K562 (cell line): ENCODE measurements at regions not wholly inside any gene's neighbourhood (a gene's known extent, or its start where the extent isn't known, plus 50 kb on each side); places are given as distances from the start of the nearest gene placed in this dataset.

Experiments
- ATAC-seq: fragments of 200-7000 bp; cut with Tn5 transposase; 3 replicates; pipeline ENCODE4 v1.9.1; 2020; ENCODE audit warnings: moderate library complexity
- BruUV-seq: library from RNA; stranded (reverse); fragments of 400-500 nt; replicated peaks from 2 replicates; lab custom pipeline; 2021; lab: Mats Ljungman, UMichigan
- CTCF ChIA-PET: fragments of 300-600 bp; formaldehyde crosslinking; extraction: SDS; loops from one replicate; lab custom pipeline; 2021; ENCODE audit warnings: low intra/inter-chr PET ratio; lab: Yijun Ruan, JAX
- POLR2A ChIA-PET: fragments of 300-600, 350-650 bp; sonication (Branson Sonifier 250); formaldehyde crosslinking; extraction: SDS; loops from one replicate; lab custom pipeline; 2021; ENCODE audit warnings: antibody characterized with exemption, inconsistent platforms; lab: Yijun Ruan, JAX
- DNase-seq, 4 experiments: peaks; one replicate each; pipeline versions ENCODE4 v3.0.0 to v3.0.0-alpha.2; 2011 to 2018; ENCODE audit warnings: low spot score in 3 of 4, mixed read lengths in 3 of 4; ENCODE audit errors: extremely low read depth in 1 of 4
- FAIRE-seq: peaks from 2 replicates; lab custom pipeline; 2011; peaks lifted over from hg19 to GRCh38; lab: Jason Lieb, UNC
- H2AFZ ChIP-seq: 2 replicates; pipeline ENCODE4 v1.6.0; 2011; ENCODE audit warnings: low read depth, low read length, control low read depth, inconsistent platforms
- H3K27ac ChIP-seq: fragments of 200-600 bp; 3 replicates; pipeline ENCODE4 v1.8.0; 2011; ENCODE audit warnings: low read depth, mild to moderate bottlenecking, control low read depth, inconsistent platforms, low read length, moderate library complexity, mixed read lengths; ENCODE audit errors: extremely low read depth
- H3K27me3 ChIP-seq, 2 experiments: fragments of 300-600 bp in 1 of 2; 2 replicates in 1 of 2; 3 replicates in 1 of 2; pipeline versions ENCODE4 v1.6.0 to v1.8.0; 2011; ENCODE audit warnings: inconsistent platforms in 2 of 2, low read length in 2 of 2, mild to moderate bottlenecking in 1 of 2, mixed read lengths in 1 of 2, moderate library complexity in 1 of 2; ENCODE audit not compliant: control insufficient read depth in 2 of 2, insufficient read depth in 2 of 2
- H3K36me3 ChIP-seq: fragments of 300-600 bp; 3 replicates; pipeline ENCODE4 v1.8.0; 2011; ENCODE audit warnings: mild to moderate bottlenecking, low read length, inconsistent platforms; ENCODE audit not compliant: control insufficient read depth, insufficient read depth
- H3K4me1 ChIP-seq, 2 experiments: fragments of 200-600 bp in 1 of 2; replicated peaks in 1 of 2; 2 replicates in 1 of 2; 3 replicates in 1 of 2; pipeline versions ENCODE4 v1.5.1 to v1.8.0; 2011; ENCODE audit warnings: inconsistent platforms in 2 of 2, low read length in 2 of 2, mild to moderate bottlenecking in 1 of 2, mixed read lengths in 1 of 2, moderate library complexity in 1 of 2; ENCODE audit not compliant: control insufficient read depth in 2 of 2, insufficient read depth in 2 of 2
- H3K4me2 ChIP-seq: 2 replicates; pipeline ENCODE4 v1.6.1; 2011; ENCODE audit warnings: low read length, control low read depth, inconsistent platforms, mixed read lengths; ENCODE audit not compliant: insufficient read depth
- H3K4me3 ChIP-seq: fragments of 200-600 bp; sonication (generic), shearing (Covaris generic); 2 replicates; pipeline ENCODE4 v1.5.1; 2016; ENCODE audit warnings: control low read depth, inconsistent platforms
- H3K79me2 ChIP-seq: fragments of 200-600 bp; 3 replicates; pipeline ENCODE4 v1.8.0; 2011; ENCODE audit warnings: low read length, inconsistent platforms; ENCODE audit not compliant: control insufficient read depth, insufficient read depth
- H3K9ac ChIP-seq, 2 experiments: 2 replicates each; pipeline versions ENCODE4 v1.6.0 to v1.6.1; 2011; ENCODE audit warnings: low read depth in 2 of 2, low read length in 2 of 2, control low read depth in 1 of 2, inconsistent platforms in 1 of 2, mild to moderate bottlenecking in 1 of 2, mixed read lengths in 1 of 2; ENCODE audit not compliant: insufficient read depth in 1 of 2
- H3K9me1 ChIP-seq: one replicate; pipeline ENCODE4 v1.6.0; 2011; ENCODE audit warnings: inconsistent platforms, mild to moderate bottlenecking, low read length, moderate library complexity; ENCODE audit not compliant: control insufficient read depth, insufficient read depth
- H3K9me3 ChIP-seq: replicated peaks from 2 replicates; pipeline ENCODE4 v1.5.1; 2011; ENCODE audit warnings: low read depth, low read length, inconsistent platforms; ENCODE audit not compliant: control insufficient read depth, insufficient read depth
- H4K20me1 ChIP-seq: replicated peaks from 2 replicates; pipeline ENCODE4 v1.6.1; 2011; ENCODE audit warnings: low read length, inconsistent platforms, mixed read lengths; ENCODE audit not compliant: control insufficient read depth, insufficient read depth
- DMBX1 ChIP-seq: fragments of 250-450 bp; sonication (Bioruptor Pico); IDR thresholded peaks from 2 replicates; pipeline ENCODE4 v1.8.0; 2022; ENCODE audit warnings: inconsistent platforms, mild to moderate bottlenecking, moderate library complexity, borderline replicate concordance
- GTF2E2 ChIP-seq: fragments of 200-800 bp; sonication (Bioruptor generic); IDR thresholded peaks from 2 replicates; pipeline ENCODE4 v1.6.1; 2016; ENCODE audit warnings: missing genetic modification characterization, missing compliant biosample characterization
- HNRNPLL ChIP-seq: fragments of 200-400 bp; formaldehyde crosslinking; IDR thresholded peaks from 2 replicates; pipeline ENCODE4 v1.6.1; 2017; ENCODE audit warnings: low read length, low read depth, mild to moderate bottlenecking; ENCODE audit not compliant: poor library complexity, severe bottlenecking
- IRF2 ChIP-seq: sonication (generic); formaldehyde crosslinking; IDR thresholded peaks from 2 replicates; pipeline ENCODE4 v1.8.1; 2022; ENCODE audit warnings: mild to moderate bottlenecking, missing genetic modification reagents
- ZNF121 ChIP-seq: sonication (generic); formaldehyde crosslinking; conservative IDR thresholded peaks from 2 replicates; pipeline ENCODE4 v1.8.0; 2022; ENCODE audit warnings: missing genetic modification reagents
- WGBS: fragments of 100-300 bp; shearing (Covaris generic); methylation state at CpG from one replicate; pipeline ENCODE4 v1.1.6; 2016; ENCODE audit warnings: low coverage, mixed read lengths; ENCODE audit not compliant: insufficient coverage; ENCODE audit errors: missing lambda C conversion rate; 5-methylcytosine and 5-hydroxymethylcytosine counted together
- in situ Hi-C: fragments of 300-500 bp; cut with MboI; formaldehyde crosslinking; loops from 4 replicates; pipeline ENCODE4 v1.15.0; 2018; ENCODE audit warnings: inconsistent platforms, mixed read lengths
- intact Hi-C: fragments of 100-400 bp; cut with micrococcal nuclease; formaldehyde crosslinking; loops from 2 replicates; pipeline ENCODE4 v1.14.2; 2022
- TF ChIP-seq, protein P1 (sequence below): fragments of 450-650 bp; IDR thresholded peaks from one replicate; pipeline ENCODE4 v1.6.1; 2018; ENCODE audit warnings: mild to moderate bottlenecking, moderate library complexity; ENCODE audit not compliant: partially characterized antibody
- TF ChIP-seq, protein P2 (sequence below): fragments of 250-450 bp; sonication (Bioruptor Pico); IDR thresholded peaks from 2 replicates; pipeline ENCODE4 v1.9.0; 2021; ENCODE audit warnings: mild to moderate bottlenecking, inconsistent platforms
- TF ChIP-seq, protein P3 (sequence below): fragments of 250-450 bp; sonication (Bioruptor Pico); IDR thresholded peaks from 2 replicates; pipeline ENCODE4 v1.4.0; 2020; ENCODE audit warnings: mild to moderate bottlenecking, moderate library complexity

DNA sequence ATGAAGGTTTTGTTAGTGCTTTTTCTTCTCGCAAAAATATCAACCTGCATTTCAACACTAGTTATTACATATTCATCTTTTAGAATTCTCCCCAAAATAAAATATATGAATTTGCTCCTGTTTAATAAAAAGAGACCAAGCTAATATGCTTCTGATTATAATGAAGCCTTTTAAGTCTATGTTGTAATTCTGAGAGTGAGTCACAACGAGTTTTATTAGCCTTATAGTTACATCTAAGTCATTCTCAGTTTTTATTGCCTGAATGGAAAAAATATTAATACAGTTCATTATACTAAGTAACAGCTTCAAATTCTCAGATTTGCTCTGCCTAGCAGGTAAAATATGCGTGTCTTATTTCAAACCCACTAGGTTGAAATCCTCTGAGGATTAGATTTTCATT lies 152.4 kb upstream of the CELF2 start (continued):
- TF ChIP-seq DMBX1 (CRISPR knock-in tag): no peak
- TF ChIP-seq, protein P1, sequence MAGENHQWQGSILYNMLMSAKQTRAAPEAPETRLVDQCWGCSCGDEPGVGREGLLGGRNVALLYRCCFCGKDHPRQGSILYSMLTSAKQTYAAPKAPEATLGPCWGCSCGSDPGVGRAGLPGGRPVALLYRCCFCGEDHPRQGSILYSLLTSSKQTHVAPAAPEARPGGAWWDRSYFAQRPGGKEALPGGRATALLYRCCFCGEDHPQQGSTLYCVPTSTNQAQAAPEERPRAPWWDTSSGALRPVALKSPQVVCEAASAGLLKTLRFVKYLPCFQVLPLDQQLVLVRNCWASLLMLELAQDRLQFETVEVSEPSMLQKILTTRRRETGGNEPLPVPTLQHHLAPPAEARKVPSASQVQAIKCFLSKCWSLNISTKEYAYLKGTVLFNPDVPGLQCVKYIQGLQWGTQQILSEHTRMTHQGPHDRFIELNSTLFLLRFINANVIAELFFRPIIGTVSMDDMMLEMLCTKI: no peak

DNA sequence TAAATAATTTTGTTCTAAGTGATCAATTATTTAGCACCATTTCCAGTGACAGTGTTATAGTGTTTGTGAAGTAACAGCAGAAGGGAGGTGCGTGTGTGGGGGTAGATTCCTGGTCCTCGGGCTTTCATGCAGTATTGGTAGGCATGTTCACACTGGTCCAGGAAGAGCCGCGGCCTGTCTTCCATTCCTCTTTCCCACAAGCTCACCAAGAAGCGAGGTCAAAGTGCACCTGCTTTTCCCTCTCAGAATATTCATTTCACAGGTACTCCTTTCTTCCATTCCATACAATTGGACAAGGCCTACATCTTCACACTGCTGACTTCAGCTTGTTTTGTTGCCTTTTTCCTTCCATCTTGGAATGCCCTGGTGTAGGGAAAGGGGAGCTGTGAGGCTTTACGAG lies 151.8 kb upstream of the CELF2 start:
- intact Hi-C loops (no loop called here), in situ Hi-C loops (no loop called here)
- ATAC-seq (no peak), FAIRE-seq (no peak), DNase-seq (no peak)
- no peak overlapping the region for H3K4me2 ChIP-seq
- no peak overlapping the region for H3K4me3 ChIP-seq
- no peaks in the 10 kb centered on the region for H3K9me1 ChIP-seq
- TF ChIP-seq, protein P2, sequence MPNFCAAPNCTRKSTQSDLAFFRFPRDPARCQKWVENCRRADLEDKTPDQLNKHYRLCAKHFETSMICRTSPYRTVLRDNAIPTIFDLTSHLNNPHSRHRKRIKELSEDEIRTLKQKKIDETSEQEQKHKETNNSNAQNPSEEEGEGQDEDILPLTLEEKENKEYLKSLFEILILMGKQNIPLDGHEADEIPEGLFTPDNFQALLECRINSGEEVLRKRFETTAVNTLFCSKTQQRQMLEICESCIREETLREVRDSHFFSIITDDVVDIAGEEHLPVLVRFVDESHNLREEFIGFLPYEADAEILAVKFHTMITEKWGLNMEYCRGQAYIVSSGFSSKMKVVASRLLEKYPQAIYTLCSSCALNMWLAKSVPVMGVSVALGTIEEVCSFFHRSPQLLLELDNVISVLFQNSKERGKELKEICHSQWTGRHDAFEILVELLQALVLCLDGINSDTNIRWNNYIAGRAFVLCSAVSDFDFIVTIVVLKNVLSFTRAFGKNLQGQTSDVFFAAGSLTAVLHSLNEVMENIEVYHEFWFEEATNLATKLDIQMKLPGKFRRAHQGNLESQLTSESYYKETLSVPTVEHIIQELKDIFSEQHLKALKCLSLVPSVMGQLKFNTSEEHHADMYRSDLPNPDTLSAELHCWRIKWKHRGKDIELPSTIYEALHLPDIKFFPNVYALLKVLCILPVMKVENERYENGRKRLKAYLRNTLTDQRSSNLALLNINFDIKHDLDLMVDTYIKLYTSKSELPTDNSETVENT (CRISPR knock-in tag): no peak
- TF ChIP-seq IRF2 (no peak), ZNF121 (no peak), GTF2E2 (tag) (no peak), HNRNPLL (no peak)
- TF ChIP-seq, protein P3, sequence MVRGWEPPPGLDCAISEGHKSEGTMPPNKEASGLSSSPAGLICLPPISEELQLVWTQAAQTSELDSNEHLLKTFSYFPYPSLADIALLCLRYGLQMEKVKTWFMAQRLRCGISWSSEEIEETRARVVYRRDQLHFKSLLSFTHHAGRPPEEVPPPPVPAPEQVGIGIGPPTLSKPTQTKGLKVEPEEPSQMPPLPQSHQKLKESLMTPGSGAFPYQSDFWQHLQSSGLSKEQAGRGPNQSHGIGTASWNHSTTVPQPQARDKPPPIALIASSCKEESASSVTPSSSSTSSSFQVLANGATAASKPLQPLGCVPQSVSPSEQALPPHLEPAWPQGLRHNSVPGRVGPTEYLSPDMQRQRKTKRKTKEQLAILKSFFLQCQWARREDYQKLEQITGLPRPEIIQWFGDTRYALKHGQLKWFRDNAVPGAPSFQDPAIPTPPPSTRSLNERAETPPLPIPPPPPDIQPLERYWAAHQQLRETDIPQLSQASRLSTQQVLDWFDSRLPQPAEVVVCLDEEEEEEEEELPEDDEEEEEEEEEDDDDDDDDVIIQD (CRISPR knock-in tag): no peak
- H3K9me3 ChIP-seq: no peaks in the 10 kb centered on the region; the same call in 1 of the 2 replicates
- H3K27ac ChIP-seq: no peak overlapping the region
- H3K36me3 ChIP-seq: no peaks in the 10 kb centered on the region
- no TSS peak for BruUV-seq
- no peak overlapping the region for H2AFZ ChIP-seq
- no peak overlapping the region for H3K9ac ChIP-seq
- ChIA-PET CTCF (no interaction called here), POLR2A (no interaction called here)
- no peaks in the 10 kb centered on the region for H4K20me1 ChIP-seq
- WGBS: 0% methylated on average over 6 of the region's 6 CpGs
- H3K79me2 ChIP-seq: no peaks in the 10 kb centered on the region
- H3K4me1 ChIP-seq: no peaks in the 10 kb centered on the region
- H3K27me3 ChIP-seq: no peaks in the 10 kb centered on the region
